ENCODE measurements at regions not wholly inside any gene's neighbourhood (a gene's known extent, or its start where the extent isn't known, plus 50 kb on each side); places are given as distances from the start of the nearest gene placed in this dataset.

- no peaks in the 10 kb centered on the region for H3K27me3 Mint-ChIP-seq
- H3K9me3 Mint-ChIP-seq (ENCODE audit: low read depth): peaks cover 7% of the 10 kb centered on the region
- H3K4me1 Mint-ChIP-seq: no peaks in the 10 kb centered on the region
- H3K4me3 Mint-ChIP-seq: no peak overlapping the region
- H3K36me3 Mint-ChIP-seq: no peaks in the 10 kb centered on the region
- no peak overlapping the region for H3K27ac Mint-ChIP-seq
- CTCF ChIA-PET: no interaction called here
- ATAC-seq (no peak), DNase-seq (no peak)
These were observed 164.2 kb downstream of the ACTL7B start for GRCh38 chr9:108691614-108692013.

- DNase-seq (no peak), ATAC-seq (no peak)
- Mint-ChIP-seq H3K4me3 (no peak overlapping the region), H3K9me3 (ENCODE audit: low read depth) (peaks cover 2% of the 10 kb centered on the region), H3K27ac (no peak overlapping the region), H3K4me1 (no peaks in the 10 kb centered on the region), H3K27me3 (no peaks in the 10 kb centered on the region), H3K36me3 (no peaks in the 10 kb centered on the region)
- CTCF ChIA-PET: no interaction called here
These were observed 167.1 kb downstream of the ACTL7B start for GRCh38 chr9:108688676-108689075.

GRCh38 chr9:108688051-108688450, 167.7 kb downstream of the ACTL7B start:
- DNase-seq (no peak), ATAC-seq (no peak)
- Mint-ChIP-seq H3K4me1 (no peaks in the 10 kb centered on the region), H3K9me3 (ENCODE audit: low read depth) (peaks cover 3% of the 10 kb centered on the region), H3K4me3 (no peak overlapping the region), H3K36me3 (no peaks in the 10 kb centered on the region), H3K27me3 (no peaks in the 10 kb centered on the region), H3K27ac (no peak overlapping the region)
- CTCF ChIA-PET: no interaction called here

GRCh38 chr9:108687006-108687987, 168.5 kb downstream of the ACTL7B start:
- no peak overlapping the region for H3K4me3 Mint-ChIP-seq
- CTCF ChIA-PET: no interaction called here
- no peaks in the 10 kb centered on the region for H3K27me3 Mint-ChIP-seq
- no peaks in the 10 kb centered on the region for H3K36me3 Mint-ChIP-seq
- DNase-seq (no peak), ATAC-seq (no peak)
- H3K4me1 Mint-ChIP-seq: no peaks in the 10 kb centered on the region
- H3K9me3 Mint-ChIP-seq (ENCODE audit: low read depth): peaks cover 3% of the 10 kb centered on the region
- no peak overlapping the region for H3K27ac Mint-ChIP-seq

GRCh38 chr9:108684288-108685025, 171.3 kb downstream of the ACTL7B start:
- Mint-ChIP-seq H3K4me3 (no peak overlapping the region), H3K27me3 (no peaks in the 10 kb centered on the region), H3K36me3 (no peaks in the 10 kb centered on the region), H3K4me1 (no peaks in the 10 kb centered on the region), H3K9me3 (ENCODE audit: low read depth) (peaks cover 3% of the 10 kb centered on the region), H3K27ac (no peak overlapping the region)
- ATAC-seq (no peak), DNase-seq (no peak)
- CTCF ChIA-PET: no interaction called here

GRCh38 chr9:108683245-108683644, 172.5 kb downstream of the ACTL7B start:
- H3K4me1 Mint-ChIP-seq: no peaks in the 10 kb centered on the region
- H3K27ac Mint-ChIP-seq: no peak overlapping the region
- H3K4me3 Mint-ChIP-seq: no peak overlapping the region
- H3K9me3 Mint-ChIP-seq (ENCODE audit: low read depth): peaks cover 3% of the 10 kb centered on the region
- H3K36me3 Mint-ChIP-seq: no peaks in the 10 kb centered on the region
- ATAC-seq (no peak), DNase-seq (no peak)
- H3K27me3 Mint-ChIP-seq: no peaks in the 10 kb centered on the region
- CTCF ChIA-PET: no interaction called here

- Mint-ChIP-seq H3K27me3 (no peaks in the 10 kb centered on the region), H3K4me1 (no peaks in the 10 kb centered on the region), H3K36me3 (no peaks in the 10 kb centered on the region), H3K4me3 (no peak overlapping the region), H3K9me3 (ENCODE audit: low read depth) (peaks cover 3% of the 10 kb centered on the region), H3K27ac (no peak overlapping the region)
- ATAC-seq (no peak), DNase-seq (no peak)
- CTCF ChIA-PET: no interaction called here
These were observed 173.8 kb downstream of the ACTL7B start for GRCh38 chr9:108681851-108682590.

GRCh38 chr9:108680946-108681345, 174.8 kb downstream of the ACTL7B start:
- Mint-ChIP-seq H3K4me3 (no peak overlapping the region), H3K27me3 (no peaks in the 10 kb centered on the region), H3K4me1 (no peaks in the 10 kb centered on the region), H3K27ac (no peak overlapping the region), H3K9me3 (ENCODE audit: low read depth) (peaks cover 3% of the 10 kb centered on the region), H3K36me3 (no peaks in the 10 kb centered on the region)
- CTCF ChIA-PET: no interaction called here
- DNase-seq (no peak), ATAC-seq (no peak)

GRCh38 chr9:108677776-108678175, 178.0 kb downstream of the ACTL7B start:
- H3K36me3 Mint-ChIP-seq: no peaks in the 10 kb centered on the region
- no peak overlapping the region for H3K4me3 Mint-ChIP-seq
- H3K9me3 Mint-ChIP-seq (ENCODE audit: low read depth): no peaks in the 10 kb centered on the region
- no peaks in the 10 kb centered on the region for H3K27me3 Mint-ChIP-seq
- ATAC-seq: no peak
- CTCF ChIA-PET: no interaction called here
- no peaks in the 10 kb centered on the region for H3K4me1 Mint-ChIP-seq
- no peak overlapping the region for H3K27ac Mint-ChIP-seq
- no peak for DNase-seq

GRCh38 chr9:108676355-108676754, 179.4 kb downstream of the ACTL7B start:
- ATAC-seq: no peak
- H3K27ac Mint-ChIP-seq: no peak overlapping the region
- no peaks in the 10 kb centered on the region for H3K9me3 Mint-ChIP-seq (ENCODE audit: low read depth)
- no peaks in the 10 kb centered on the region for H3K4me1 Mint-ChIP-seq
- no peak for DNase-seq
- H3K4me3 Mint-ChIP-seq: no peak overlapping the region
- H3K36me3 Mint-ChIP-seq: no peaks in the 10 kb centered on the region
- no peaks in the 10 kb centered on the region for H3K27me3 Mint-ChIP-seq
- CTCF ChIA-PET: no interaction called here

GRCh38 chr9:108675708-108676107, 180.1 kb downstream of the ACTL7B start:
- H3K27ac Mint-ChIP-seq: no peak overlapping the region
- ATAC-seq (no peak), DNase-seq (no peak)
- CTCF ChIA-PET: no interaction called here
- no peaks in the 10 kb centered on the region for H3K9me3 Mint-ChIP-seq (ENCODE audit: low read depth)
- H3K4me3 Mint-ChIP-seq: no peak overlapping the region
- H3K27me3 Mint-ChIP-seq: no peaks in the 10 kb centered on the region
- no peaks in the 10 kb centered on the region for H3K4me1 Mint-ChIP-seq
- no peaks in the 10 kb centered on the region for H3K36me3 Mint-ChIP-seq

- Mint-ChIP-seq H3K4me1 (no peaks in the 10 kb centered on the region), H3K27me3 (no peaks in the 10 kb centered on the region), H3K27ac (no peak overlapping the region), H3K4me3 (no peak overlapping the region), H3K36me3 (no peaks in the 10 kb centered on the region), H3K9me3 (ENCODE audit: low read depth) (no peaks in the 10 kb centered on the region)
- ATAC-seq (no peak), DNase-seq (no peak)
- CTCF ChIA-PET: no interaction called here
These were observed 180.8 kb downstream of the ACTL7B start for GRCh38 chr9:108674766-108675530.

- Mint-ChIP-seq H3K4me1 (no peaks in the 10 kb centered on the region), H3K36me3 (no peaks in the 10 kb centered on the region), H3K9me3 (ENCODE audit: low read depth) (no peaks in the 10 kb centered on the region), H3K27me3 (no peaks in the 10 kb centered on the region), H3K27ac (no peak overlapping the region), H3K4me3 (no peak overlapping the region)
- CTCF ChIA-PET: no interaction called here
- DNase-seq (no peak), ATAC-seq (no peak)
These were observed 182.4 kb downstream of the ACTL7B start for GRCh38 chr9:108673386-108673785.
